Duodenal mucosa (tissue), 2 donors: ENCODE measurements at regions not wholly inside any gene's neighbourhood (a gene's known extent, or its start where the extent isn't known, plus 50 kb on each side); places are given as distances from the start of the nearest gene placed in this dataset.

ENCODE experiments used
- H3K27ac ChIP-seq: one replicate; pipeline ENCODE4 v1.7.0; 2013; ENCODE audit warnings: low read depth, low read length
- H3K27me3 ChIP-seq, 2 donors: one replicate each; pipeline ENCODE4 v1.7.0; 2013; ENCODE audit warnings: low read length in 2 of 2, control low read depth in 1 of 2; ENCODE audit not compliant: insufficient read depth in 2 of 2, control insufficient read depth in 1 of 2
- H3K36me3 ChIP-seq, 2 donors: one replicate each; pipeline ENCODE4 v1.7.0; 2013; ENCODE audit warnings: low read length in 2 of 2, control low read depth in 1 of 2; ENCODE audit not compliant: insufficient read depth in 2 of 2, control insufficient read depth in 1 of 2
- H3K4me1 ChIP-seq, 2 donors: one replicate each; pipeline ENCODE4 v1.7.0; 2013; ENCODE audit warnings: low read length in 2 of 2, control low read depth in 1 of 2; ENCODE audit not compliant: insufficient read depth in 2 of 2, control insufficient read depth in 1 of 2
- H3K4me3 ChIP-seq, 2 donors: one replicate each; pipeline ENCODE4 v1.7.0; 2013; ENCODE audit warnings: low read length in 2 of 2, low read depth in 1 of 2
- H3K9ac ChIP-seq, 2 donors: one replicate each; pipeline ENCODE4 v1.7.0; 2013; ENCODE audit warnings: low read length in 2 of 2, low read depth in 1 of 2
- H3K9me3 ChIP-seq, 2 donors: one replicate each; pipeline ENCODE4 v1.7.0; 2013; ENCODE audit warnings: low read length in 2 of 2, control low read depth in 1 of 2; ENCODE audit not compliant: control insufficient read depth in 1 of 2

DNA sequence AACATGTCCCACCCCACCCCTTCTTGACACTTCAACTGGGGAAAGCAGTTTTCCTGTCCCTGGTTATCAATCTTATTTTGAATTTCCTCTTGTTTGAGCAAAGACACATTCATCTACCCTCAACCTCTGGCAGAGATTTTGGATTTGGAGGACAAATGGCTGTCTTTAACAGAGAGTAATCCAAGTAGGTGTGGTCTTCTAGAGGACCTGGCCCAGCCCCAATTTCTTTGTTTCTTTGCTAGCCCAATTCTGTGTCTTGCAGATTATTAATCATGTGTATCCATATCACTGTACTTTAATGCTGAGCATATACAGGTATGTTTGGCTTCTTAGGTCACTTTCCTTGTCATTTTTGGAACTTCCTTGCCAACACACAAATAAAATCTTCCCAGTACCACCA is 58.8 kb upstream of the ADCY1 start:
- no peaks in the 10 kb centered on the region for H3K27me3 ChIP-seq
- H3K9me3 ChIP-seq: peaks cover 0 to 8% of the 10 kb centered on the region in 2 donors
- H3K9ac ChIP-seq: no peak overlapping the region
- H3K36me3 ChIP-seq: no peaks in the 10 kb centered on the region
- H3K4me1 ChIP-seq: no peaks in the 10 kb centered on the region
- H3K4me3 ChIP-seq: no peak overlapping the region
- H3K27ac ChIP-seq: no peak overlapping the region
